ENCODE measurements at regions not wholly inside any gene's neighbourhood (a gene's known extent, or its start where the extent isn't known, plus 50 kb on each side); places are given as distances from the start of the nearest gene placed in this dataset.
A peak's percentile ranks its signal among the peaks of the same experiment; 100 is the strongest.

GRCh38 chr13:73966331-73966730, 167.9 kb downstream of the KLF12 start:
- no peak for DNase-seq (ENCODE audit: low spot score)

- no peak for DNase-seq (ENCODE audit: low spot score)
Observed at GRCh38 chr13:73962284-73962683, 171.9 kb downstream of the KLF12 start.

- no peak for DNase-seq (ENCODE audit: low spot score)
Observed at GRCh38 chr13:73961181-73961580, 173.0 kb downstream of the KLF12 start.

GRCh38 chr13:73960474-73960873, 173.7 kb downstream of the KLF12 start:
- DNase-seq (ENCODE audit: low spot score): no peak

GRCh38 chr13:73958657-73959397, 175.4 kb downstream of the KLF12 start:
- no peak for DNase-seq (ENCODE audit: low spot score)

- no peak for DNase-seq (ENCODE audit: low spot score)
Observed at GRCh38 chr13:73957889-73958288, 176.3 kb downstream of the KLF12 start.

- DNase-seq (ENCODE audit: low spot score): no peak
Observed at GRCh38 chr13:73956795-73957408, 177.3 kb downstream of the KLF12 start.

- no peak for DNase-seq (ENCODE audit: low spot score)
Observed at GRCh38 chr13:73955977-73956500, 178.2 kb downstream of the KLF12 start.

GRCh38 chr13:73954808-73955207, 179.4 kb downstream of the KLF12 start:
- no peak for DNase-seq (ENCODE audit: low spot score)

GRCh38 chr13:73952648-73953047, 181.6 kb downstream of the KLF12 start:
- no peak for DNase-seq (ENCODE audit: low spot score)

GRCh38 chr13:73948848-73949529, 185.2 kb downstream of the KLF12 start:
- no peak for DNase-seq (ENCODE audit: low spot score)

- no peak for DNase-seq (ENCODE audit: low spot score)
Observed at GRCh38 chr13:73945871-73946270, 188.3 kb downstream of the KLF12 start.

GRCh38 chr13:73945382-73945781, 188.8 kb downstream of the KLF12 start:
- DNase-seq (ENCODE audit: low spot score): no peak

- DNase-seq (ENCODE audit: low spot score): no peak
Observed at GRCh38 chr13:73943965-73944233, 190.3 kb downstream of the KLF12 start.

- no peak for DNase-seq (ENCODE audit: low spot score)
Observed at GRCh38 chr13:73943137-73943964, 190.9 kb downstream of the KLF12 start.

GRCh38 chr13:73941752-73942151, 192.5 kb downstream of the KLF12 start:
- DNase-seq (ENCODE audit: low spot score): no peak

GRCh38 chr13:73940098-73940497, 194.1 kb downstream of the KLF12 start:
- DNase-seq (ENCODE audit: low spot score): no peak

GRCh38 chr13:73939603-73940002, 194.6 kb downstream of the KLF12 start:
- DNase-seq (ENCODE audit: low spot score): no peak

GRCh38 chr13:73939071-73939380, 195.2 kb downstream of the KLF12 start:
- DNase-seq (ENCODE audit: low spot score): no peak

GRCh38 chr13:73938372-73939070, 195.7 kb downstream of the KLF12 start:
- DNase-seq (ENCODE audit: low spot score): peak; percentile 84

- DNase-seq (ENCODE audit: low spot score): no peak
Observed at GRCh38 chr13:73937441-73937840, 196.8 kb downstream of the KLF12 start.

GRCh38 chr13:73935991-73936390, 198.2 kb downstream of the KLF12 start:
- no peak for DNase-seq (ENCODE audit: low spot score)
